ENCODE measurements at regions not wholly inside any gene's neighbourhood (a gene's known extent, or its start where the extent isn't known, plus 50 kb on each side); places are given as distances from the start of the nearest gene placed in this dataset.

GRCh38 chr13:75038393-75039113 is 443.4 kb downstream of the TBC1D4 start:
- DNase-seq (no peak), ATAC-seq (no peak)
- no peak overlapping the region for H3K27ac ChIP-seq
- no peaks in the 10 kb centered on the region for H3K4me1 ChIP-seq
- WGBS (ENCODE audit: insufficient coverage, low coverage, low lambda C conversion rate, missing lambda C conversion rate), result 75% methylated on average over 1 of the region's 1 CpG
- no peaks in the 10 kb centered on the region for H3K27me3 ChIP-seq
- H3K4me3 ChIP-seq, result no peak overlapping the region
- TF ChIP-seq POLR2A (IDR thresholded peaks at IDR 0.05), result no peak
- no peak for TF ChIP-seq CTCF (IDR thresholded peaks at IDR 0.05)
- no peaks in the 10 kb centered on the region for H3K36me3 ChIP-seq
- intact Hi-C loops (cut with DNase I), result no loop called here
- no peaks in the 10 kb centered on the region for H3K9me3 ChIP-seq

DNA sequence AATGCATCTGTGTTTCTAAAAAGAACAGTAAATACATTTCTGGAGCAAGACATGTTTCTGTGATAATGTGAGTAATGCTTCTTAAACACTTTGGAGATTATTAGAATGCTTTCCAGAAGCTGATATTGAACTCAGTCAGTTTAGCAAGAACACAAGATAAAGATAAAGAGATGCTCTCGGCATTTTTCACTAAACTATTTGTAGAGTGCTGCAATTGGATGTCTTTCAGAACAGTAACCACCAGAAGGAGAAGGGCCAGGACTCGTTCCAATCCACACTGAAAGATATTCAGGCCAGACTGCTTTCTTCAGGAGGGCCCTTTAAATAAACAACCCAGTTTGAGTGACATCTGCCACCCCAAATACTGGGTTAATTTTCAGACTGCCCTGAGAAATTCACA is 456.0 kb downstream of the TBC1D4 start:
- intact Hi-C loops (cut with DNase I), result no loop called here

GRCh38 chr13:75024602-75025001 is 457.4 kb downstream of the TBC1D4 start:
- Histone ChIP-seq H3K9me3 (no peaks in the 10 kb centered on the region), H3K4me3 (no peak overlapping the region), H3K4me1 (no peaks in the 10 kb centered on the region), H3K27me3 (no peaks in the 10 kb centered on the region), H3K36me3 (no peaks in the 10 kb centered on the region), H3K27ac (no peak overlapping the region)
- WGBS (ENCODE audit: insufficient coverage, low coverage, low lambda C conversion rate, missing lambda C conversion rate), result 86% methylated on average over 1 of the region's 1 CpG
- DNase-seq (no peak), ATAC-seq (no peak)
- TF ChIP-seq CTCF (IDR thresholded peaks at IDR 0.05), result no peak
- no peak for TF ChIP-seq POLR2A (IDR thresholded peaks at IDR 0.05)
- intact Hi-C loops (cut with DNase I), result no loop called here

More for the DNA sequence above, 456.0 kb downstream of the TBC1D4 start:
- H3K27me3 ChIP-seq, result no peaks in the 10 kb centered on the region
- 38% methylated on average over 2 of the region's 2 CpGs for WGBS (ENCODE audit: insufficient coverage, low coverage, low lambda C conversion rate, missing lambda C conversion rate)
- no peak overlapping the region for H3K27ac ChIP-seq
- TF ChIP-seq CTCF (IDR thresholded peaks at IDR 0.05), result no peak
- H3K4me3 ChIP-seq, result no peak overlapping the region
- H3K36me3 ChIP-seq, result no peaks in the 10 kb centered on the region
- no peak for DNase-seq
- ATAC-seq, result no peak
- H3K4me1 ChIP-seq, result no peaks in the 10 kb centered on the region
- no peaks in the 10 kb centered on the region for H3K9me3 ChIP-seq

DNA sequence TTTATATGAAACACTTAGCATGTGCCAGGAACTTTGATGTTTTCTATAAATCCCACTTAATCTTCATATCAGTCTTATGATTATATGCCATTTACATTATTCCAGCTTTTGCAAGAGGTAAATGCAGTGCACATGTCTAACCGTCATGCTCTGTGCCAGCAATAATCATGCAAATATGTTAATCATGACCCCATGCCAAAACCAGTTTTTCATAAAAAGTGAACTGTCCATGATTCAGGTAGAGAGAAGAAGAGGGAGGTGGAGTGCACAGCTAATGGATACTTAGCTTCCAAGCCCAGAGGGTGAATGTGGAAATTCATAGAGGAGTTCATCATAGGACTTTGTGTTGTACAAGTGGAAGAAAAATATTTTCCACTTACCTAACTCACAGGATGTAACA is 458.4 kb downstream of the TBC1D4 start:
- no peak for ATAC-seq
- intact Hi-C loops (cut with DNase I), result no loop called here
- no peaks in the 10 kb centered on the region for H3K9me3 ChIP-seq
- H3K4me1 ChIP-seq, result no peaks in the 10 kb centered on the region
- no peaks in the 10 kb centered on the region for H3K36me3 ChIP-seq
- no peak for DNase-seq
- no peak overlapping the region for H3K27ac ChIP-seq
- H3K4me3 ChIP-seq, result no peak overlapping the region
- H3K27me3 ChIP-seq, result no peaks in the 10 kb centered on the region
- TF ChIP-seq CTCF (IDR thresholded peaks at IDR 0.05), result no peak
- no peak for TF ChIP-seq POLR2A (IDR thresholded peaks at IDR 0.05)
- 65% methylated on average over 1 of the region's 1 CpG for WGBS (ENCODE audit: insufficient coverage, low coverage, low lambda C conversion rate, missing lambda C conversion rate)
